GM19025 (cell line): ENCODE measurements at regions not wholly inside any gene's neighbourhood (a gene's known extent, or its start where the extent isn't known, plus 50 kb on each side); places are given as distances from the start of the nearest gene placed in this dataset.
"Not testable (repeated sequence)": the region's sequence is repeated elsewhere in the genome, so short reads cannot be mapped to it uniquely, and the experiment has no call there.

Source experiments
- ATAC-seq: cut with Tn5 transposase; IDR thresholded peaks from one replicate; pipeline ENCODE4 v1.9.1; 2021; ENCODE audit warnings: mild to moderate bottlenecking, low read depth, moderate library complexity; ENCODE audit not compliant: unreplicated experiment

DNA sequence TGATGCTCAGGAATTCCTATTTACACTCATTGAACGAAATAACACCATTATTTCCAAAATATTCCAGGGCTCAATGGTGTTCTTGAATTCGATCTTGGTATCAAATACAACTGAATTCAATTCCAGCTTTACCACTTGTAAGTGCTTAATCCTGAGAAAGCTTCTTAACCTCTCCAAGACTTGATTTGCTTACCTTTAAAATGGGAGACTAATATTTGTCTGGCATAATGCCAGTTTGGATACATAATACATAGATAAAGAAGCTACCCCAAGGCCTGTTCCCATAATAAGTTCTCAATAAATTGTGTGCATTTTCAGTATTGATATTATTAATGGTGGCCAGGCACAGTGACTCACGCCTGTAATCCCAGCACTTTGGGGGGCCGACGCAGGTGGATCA, 368.9 kb upstream of the MAF start:
- no peak for ATAC-seq

GRCh38 chr16:79966226-79966625, 365.7 kb upstream of the MAF start:
- no peak for ATAC-seq

GRCh38 chr16:79965718-79966117, 365.2 kb upstream of the MAF start:
- no peak for ATAC-seq

GRCh38 chr16:79964104-79964503, 363.6 kb upstream of the MAF start:
- ATAC-seq: no peak

DNA sequence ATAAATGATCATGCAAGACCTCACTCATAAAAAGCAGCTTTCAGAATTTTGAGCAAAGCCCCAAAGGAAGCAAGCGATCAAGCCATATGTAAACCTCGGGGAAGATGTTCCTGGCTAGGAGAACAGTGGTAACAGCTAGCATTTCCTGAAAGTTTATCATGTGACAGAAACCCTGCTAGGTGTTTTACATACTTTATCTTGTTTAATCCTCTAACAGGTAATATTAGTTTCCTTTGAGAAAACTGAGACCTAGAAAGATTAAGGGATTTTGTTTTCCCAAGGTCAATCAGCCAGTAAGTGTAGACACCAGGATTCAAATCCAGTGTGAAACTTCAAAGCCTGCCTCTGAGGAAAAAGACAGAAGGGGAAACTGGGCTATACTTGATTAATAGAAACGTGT, 362.4 kb upstream of the MAF start:
- no peak for ATAC-seq

DNA sequence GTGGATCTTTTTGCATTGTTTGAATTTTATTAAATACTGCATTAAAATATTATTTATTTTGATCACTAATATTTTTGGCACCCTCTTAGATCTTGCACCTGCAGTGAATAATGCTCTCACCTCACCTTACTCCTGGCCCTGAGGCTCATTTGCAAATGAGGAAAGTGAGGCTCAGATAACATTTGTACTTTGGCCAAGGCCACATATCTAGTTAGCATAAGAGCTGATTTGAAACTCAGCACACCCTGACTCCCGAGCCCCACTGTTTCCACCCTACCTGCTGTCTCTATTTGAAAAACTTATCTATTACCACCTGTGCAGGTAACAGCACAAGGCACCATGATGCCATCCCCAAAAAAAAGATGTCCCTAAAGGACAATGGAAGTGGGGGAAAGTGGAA, 358.7 kb upstream of the MAF start:
- no peak for ATAC-seq

DNA sequence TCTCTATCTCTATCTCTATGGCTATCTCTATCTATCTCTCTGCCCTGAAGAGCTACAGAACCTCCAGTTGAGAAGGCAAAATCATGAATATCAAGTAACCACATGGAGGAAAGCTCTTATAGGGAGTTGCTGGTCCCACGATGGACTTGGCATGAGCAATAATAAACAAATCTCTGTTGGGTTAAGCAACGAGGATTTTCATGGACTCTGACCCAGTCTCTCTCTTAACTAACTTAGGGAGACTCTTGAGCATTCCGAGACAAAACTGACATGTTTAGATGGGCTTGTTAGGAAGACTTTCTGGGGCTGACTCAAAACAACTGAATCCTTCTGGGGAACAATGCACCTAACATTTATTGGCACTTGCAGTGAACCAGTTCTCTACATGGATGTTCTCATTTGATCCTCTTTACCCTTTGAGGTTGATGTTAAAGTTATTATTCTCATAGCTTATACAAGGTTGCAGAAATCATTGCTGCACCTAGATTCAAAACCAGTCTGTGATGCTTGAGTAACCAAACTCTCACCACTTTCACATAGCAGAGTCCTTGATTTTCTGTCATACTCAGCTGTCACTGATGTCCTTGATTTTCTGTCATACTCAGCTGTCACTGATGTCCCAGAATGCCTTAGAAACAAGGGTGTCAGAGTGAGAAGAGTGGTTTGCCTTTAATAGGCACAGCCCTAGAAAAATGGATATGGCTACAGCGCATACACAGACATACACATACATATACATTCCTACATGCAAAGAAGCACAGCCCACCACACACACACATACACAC, 354.6 kb upstream of the MAF start:
- no peak for ATAC-seq

- ATAC-seq: no peak
Measured at GRCh38 chr16:79950932-79951719, 350.6 kb upstream of the MAF start.

GRCh38 chr16:79949417-79949816, 348.9 kb upstream of the MAF start:
- no peak for ATAC-seq

- ATAC-seq: no peak
Measured at GRCh38 chr16:79947771-79948170, 347.2 kb upstream of the MAF start.

- no peak for ATAC-seq
Measured at GRCh38 chr16:79946252-79946651, 345.7 kb upstream of the MAF start.

GRCh38 chr16:79943736-79944135, 343.2 kb upstream of the MAF start:
- ATAC-seq: no peak

DNA sequence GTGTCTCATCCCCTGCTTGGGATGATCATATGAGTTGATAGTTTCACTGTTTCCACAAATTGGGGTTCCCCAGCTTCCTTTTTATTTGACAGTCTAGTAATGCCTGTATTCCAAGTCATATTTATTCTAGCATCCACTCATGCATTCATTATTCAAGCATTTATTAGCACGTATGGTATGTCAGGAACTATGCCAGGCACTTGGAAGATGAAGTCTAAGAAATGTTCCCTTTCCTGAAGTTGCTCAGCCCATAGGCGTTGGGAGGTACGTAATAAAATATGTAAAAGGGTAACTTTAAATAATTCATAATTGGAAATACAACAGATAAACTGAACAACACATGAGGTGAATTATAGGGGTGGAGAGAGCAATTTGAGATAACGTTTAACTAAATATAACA, 338.0 kb upstream of the MAF start:
- no peak for ATAC-seq

- ATAC-seq: not testable (repeated sequence)
Measured at GRCh38 chr16:79937671-79938070, 337.1 kb upstream of the MAF start.

DNA sequence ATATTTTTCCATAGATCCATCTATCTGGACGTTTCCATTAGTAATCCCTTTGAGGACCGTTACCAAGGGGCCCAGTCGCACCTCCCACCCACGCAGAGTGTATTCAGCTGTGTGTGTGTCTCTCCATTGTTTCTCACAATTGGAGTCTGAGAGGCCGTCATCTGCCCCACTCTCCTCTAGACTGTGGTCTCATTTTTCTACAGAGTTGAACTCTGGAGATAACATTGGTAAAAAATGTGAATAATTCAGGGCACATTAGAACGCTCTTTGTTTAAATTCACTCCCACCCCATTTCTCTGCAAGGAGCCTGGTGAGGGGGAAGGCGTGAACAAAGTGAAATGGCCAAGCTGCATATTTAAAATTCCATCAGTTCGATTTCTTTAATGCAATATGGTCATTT, 333.1 kb upstream of the MAF start:
- ATAC-seq: no peak

- no peak for ATAC-seq
Measured at GRCh38 chr16:79932572-79932971, 332.0 kb upstream of the MAF start.

DNA sequence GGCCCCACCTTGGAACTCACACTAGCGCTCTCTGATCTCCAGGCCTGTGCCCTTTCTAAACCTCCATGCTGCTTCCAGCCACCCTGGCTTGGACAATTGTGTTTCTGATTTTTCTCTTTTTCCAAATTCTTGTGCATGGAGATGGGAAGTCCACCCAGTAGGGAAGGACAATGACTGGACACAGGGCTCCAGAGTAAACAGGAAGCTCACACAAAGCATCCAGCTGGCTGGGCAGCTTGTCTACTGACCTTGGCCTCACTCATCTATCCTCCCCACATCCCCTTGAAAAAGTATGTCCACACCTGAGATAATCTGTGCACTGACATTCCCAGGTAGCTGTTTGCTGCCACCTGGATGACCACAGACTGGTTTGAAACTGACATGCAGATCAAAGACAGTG, 331.2 kb upstream of the MAF start:
- no peak for ATAC-seq

DNA sequence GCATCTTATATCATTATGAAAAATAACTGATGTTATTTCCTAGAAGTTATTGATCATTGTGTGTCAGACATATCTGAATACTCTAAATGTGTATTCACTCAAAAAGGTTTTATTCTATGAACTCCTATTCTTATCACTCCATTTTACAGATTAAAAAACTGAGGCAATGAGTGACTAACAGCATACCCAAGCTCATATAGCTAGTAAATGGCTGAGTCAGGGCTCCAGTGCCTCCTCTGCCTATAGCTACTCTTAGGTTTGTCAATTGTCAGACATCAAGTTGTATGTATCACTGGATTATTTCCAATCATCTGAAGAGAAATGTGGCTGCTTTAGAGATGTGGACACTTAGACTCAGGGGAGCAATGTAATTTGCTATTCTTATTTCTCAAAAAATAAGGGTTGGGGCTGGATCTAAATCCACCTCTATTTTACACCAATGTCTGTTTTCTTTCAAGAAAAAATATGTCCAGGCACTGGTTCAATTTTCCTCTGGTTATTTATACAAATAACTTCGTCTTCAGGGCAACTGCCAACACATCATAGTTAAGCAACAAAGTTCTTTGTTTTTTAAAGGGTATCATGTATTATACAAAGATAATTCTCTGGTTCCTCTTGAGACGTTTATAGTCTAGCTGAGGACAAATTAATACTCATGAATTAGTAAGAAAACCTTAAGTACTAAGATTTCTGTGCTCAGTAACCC, 328.9 kb upstream of the MAF start:
- no peak for ATAC-seq

GRCh38 chr16:79928142-79928873, 327.8 kb upstream of the MAF start:
- ATAC-seq: no peak

- no peak for ATAC-seq
Measured at GRCh38 chr16:79926451-79927205, 326.1 kb upstream of the MAF start.
